HCT116 (cell line): ENCODE measurements at regions not wholly inside any gene's neighbourhood (a gene's known extent, or its start where the extent isn't known, plus 50 kb on each side); places are given as distances from the start of the nearest gene placed in this dataset.
"Not testable (repeated sequence)": the region's sequence is repeated elsewhere in the genome, so short reads cannot be mapped to it uniquely, and the experiment has no call there.

Experiments
- ATAC-seq: fragments of 200-7000 bp; cut with Tn5 transposase; 2 replicates; pipeline ENCODE4 v1.9.1; 2020; ENCODE audit warnings: mild to moderate bottlenecking, moderate library complexity
- BruUV-seq: library from RNA; stranded (reverse); fragments of 400-500 nt; replicated peaks from 2 replicates; lab custom pipeline; 2021; lab: Mats Ljungman, UMichigan
- CTCF ChIA-PET: fragments of 300-600 bp; sonication (Branson Sonifier 250); formaldehyde crosslinking; loops from one replicate; lab custom pipeline; 2021; ENCODE audit warnings: antibody characterized with exemption; lab: Charles Lee
- POLR2A ChIA-PET: fragments of 300-600, 350-600 bp; sonication (Branson Sonifier 250); formaldehyde crosslinking; loops from one replicate; lab custom pipeline; 2021; ENCODE audit warnings: antibody characterized with exemption; lab: Charles Lee
- RAD21 ChIA-PET, 2 experiments: fragments of 300-600 bp; sonication (Branson Sonifier 250); formaldehyde crosslinking; loops; one replicate each; lab custom pipeline; 2023; ENCODE audit warnings: low total read pairs in 2 of 2; ENCODE audit not compliant: uncharacterized antibody in 2 of 2, unreplicated experiment in 2 of 2, low non-redundant PET in 1 of 2; lab: Charles Lee
- DNase-seq: peaks from one replicate; pipeline ENCODE4 v3.0.0-alpha.2; 2010; ENCODE audit warnings: low read depth, low spot score
- H2AFZ ChIP-seq: fragments of 200-600 bp; shearing (Covaris generic), sonication (generic); 2 replicates; pipeline ENCODE4 v1.6.1; 2017; ENCODE audit warnings: low read depth, mixed run types, mixed read lengths, antibody characterized with exemption, low read length; ENCODE audit not compliant: poor library complexity, severe bottlenecking
- H3K27ac ChIP-seq: 2 replicates; pipeline ENCODE4 v1.5.1; 2012; ENCODE audit warnings: low read depth, low read length
- H3K27me3 ChIP-seq: fragments of 200-600 bp; sonication (generic); 2 replicates; pipeline ENCODE4 v1.6.1; 2016; ENCODE audit warnings: mixed run types, low read length, mixed read lengths; ENCODE audit not compliant: insufficient read depth
- H3K36me3 ChIP-seq, 2 experiments: fragments of 200-500 bp in 1 of 2; fragments of 200-600 bp in 1 of 2; sonication (Bioruptor generic) in 1 of 2; sonication (generic) in 1 of 2; 2 replicates each; pipeline versions ENCODE4 v1.5.1 to v1.6.1; 2014 to 2016; ENCODE audit warnings: low read length in 2 of 2, inconsistent platforms in 1 of 2, mixed read lengths in 1 of 2, mixed run types in 1 of 2; ENCODE audit not compliant: insufficient read depth in 2 of 2, control insufficient read depth in 1 of 2
- H3K4me1 ChIP-seq, 2 experiments: fragments of 200-600 bp in 1 of 2; sonication (generic) in 1 of 2; 2 replicates each; pipeline versions ENCODE4 v1.5.1 to v1.6.1; 2012 to 2017; ENCODE audit warnings: low read length in 2 of 2, inconsistent platforms in 1 of 2, mild to moderate bottlenecking in 1 of 2, mixed read lengths in 1 of 2, mixed run types in 1 of 2, moderate library complexity in 1 of 2; ENCODE audit not compliant: insufficient read depth in 2 of 2, control insufficient read depth in 1 of 2
- H3K4me2 ChIP-seq: fragments of 200-600 bp; sonication (generic); 2 replicates; pipeline ENCODE4 v1.6.1; 2017; ENCODE audit warnings: mixed run types, low read length, mixed read lengths
- H3K4me3 ChIP-seq, 2 experiments: fragments of 200-600 bp in 1 of 2; sonication (generic) in 1 of 2; replicated peaks in 1 of 2; 2 replicates each; pipeline ENCODE4 v1.5.1; 2011 to 2016; ENCODE audit warnings: low read length in 2 of 2, control low read depth in 1 of 2, low read depth in 1 of 2, mild to moderate bottlenecking in 1 of 2, mixed read lengths in 1 of 2, mixed run types in 1 of 2
- H3K79me2 ChIP-seq: fragments of 200-600 bp; sonication (generic); 2 replicates; pipeline ENCODE4 v1.6.1; 2017; ENCODE audit warnings: mild to moderate bottlenecking, mixed run types, low read length, moderate library complexity, mixed read lengths; ENCODE audit not compliant: insufficient read depth
- H3K9ac ChIP-seq: fragments of 200-600 bp; sonication (generic); 2 replicates; pipeline ENCODE4 v1.6.1; 2016; ENCODE audit warnings: low read length, mixed read lengths
- H3K9me2 ChIP-seq: fragments of 200-600 bp; sonication (generic), shearing (Covaris generic); 2 replicates; pipeline ENCODE4 v1.6.1; 2017; ENCODE audit warnings: mixed run types, mild to moderate bottlenecking, moderate library complexity; ENCODE audit not compliant: insufficient read depth
- H3K9me3 ChIP-seq, 2 experiments: fragments of 200-500 bp in 1 of 2; fragments of 200-600 bp in 1 of 2; sonication (Bioruptor generic) in 1 of 2; sonication (generic) in 1 of 2; 2 replicates each; pipeline ENCODE4 v1.6.1; 2014 to 2017; ENCODE audit warnings: low read length in 2 of 2, mixed read lengths in 2 of 2, inconsistent platforms in 1 of 2, low read depth in 1 of 2, mild to moderate bottlenecking in 1 of 2, mixed run types in 1 of 2, moderate library complexity in 1 of 2; ENCODE audit not compliant: control insufficient read depth in 1 of 2, insufficient read depth in 1 of 2
- H4K20me1 ChIP-seq: fragments of 200-600 bp; sonication (generic), shearing (Covaris generic); 2 replicates; pipeline ENCODE4 v1.6.1; 2017; ENCODE audit warnings: mixed run types, mild to moderate bottlenecking, moderate library complexity; ENCODE audit not compliant: insufficient read depth
- ATF3 ChIP-seq: IDR thresholded peaks from 2 replicates; pipeline ENCODE4 v1.6.1; 2012
- CBX3 ChIP-seq: IDR thresholded peaks from 2 replicates; pipeline ENCODE4 v1.6.1; 2012; ENCODE audit warnings: low read depth
- ELF1 ChIP-seq: IDR thresholded peaks from 2 replicates; pipeline ENCODE4 v1.6.1; 2012; ENCODE audit warnings: low read depth, borderline replicate concordance
- EZH2phosphoT487 ChIP-seq: fragments of 200-600 bp; IDR thresholded peaks from 2 replicates; pipeline ENCODE4 v1.6.1; 2018; ENCODE audit warnings: antibody characterized with exemption, borderline replicate concordance
- POLR2AphosphoS5 ChIP-seq: IDR thresholded peaks from 2 replicates; pipeline ENCODE4 v1.6.1; 2011; ENCODE audit warnings: mild to moderate bottlenecking, low read depth, low read length, moderate library complexity
- SP1 ChIP-seq: IDR thresholded peaks from 2 replicates; pipeline ENCODE4 v1.6.1; 2012; ENCODE audit warnings: low read depth
- intact Hi-C: fragments of 100-400 bp; cut with micrococcal nuclease; formaldehyde crosslinking; loops from 2 replicates; pipeline ENCODE4 v1.10.0; 2022

- BruUV-seq = no TSS peak
- no peaks in the 10 kb centered on the region for H3K36me3 ChIP-seq
- no peaks in the 10 kb centered on the region for H3K27me3 ChIP-seq
- ATAC-seq (no peak), DNase-seq (no peak)
- CTCF ChIA-PET = no interaction called here
- no peak for TF ChIP-seq CBX3
- no peak for TF ChIP-seq POLR2AphosphoS5
- TF ChIP-seq ELF1 = no peak
- TF ChIP-seq EZH2phosphoT487 = no peak
- no peaks in the 10 kb centered on the region for H3K9me3 ChIP-seq
- H2AFZ ChIP-seq = no peak overlapping the region
- no peaks in the 10 kb centered on the region for H3K79me2 ChIP-seq
- POLR2A ChIA-PET = no interaction called here
- H3K4me3 ChIP-seq = no peak overlapping the region
- no peaks in the 10 kb centered on the region for H4K20me1 ChIP-seq
- RAD21 ChIA-PET = no interaction called here
- no peak overlapping the region for H3K4me2 ChIP-seq
- H3K9me2 ChIP-seq = no peaks in the 10 kb centered on the region
- no peak overlapping the region for H3K9ac ChIP-seq
- intact Hi-C loops = no loop called here
- H3K4me1 ChIP-seq = no peaks in the 10 kb centered on the region
- no peak overlapping the region for H3K27ac ChIP-seq
These were observed 1034.8 kb upstream of the SPRY2 start for GRCh38 chr13:81375709-81376108.

- DNase-seq, CTCF ChIA-PET, H3K4me1 ChIP-seq, H4K20me1 ChIP-seq, RAD21 ChIA-PET, POLR2A ChIA-PET, intact Hi-C loops, H3K79me2 ChIP-seq, H3K9ac ChIP-seq, H3K9me3 ChIP-seq, H3K9me2 ChIP-seq, H3K27me3 ChIP-seq, ATAC-seq, H2AFZ ChIP-seq, H3K4me3 ChIP-seq, BruUV-seq, H3K4me2 ChIP-seq, H3K27ac ChIP-seq, H3K36me3 ChIP-seq: not testable (repeated sequence)
These were observed 1021.8 kb upstream of the SPRY2 start for GRCh38 chr13:81362711-81363110.

GRCh38 chr13:81350056-81350455 lies 1009.1 kb upstream of the SPRY2 start:
- Histone ChIP-seq H3K9me2 (no peaks in the 10 kb centered on the region), H4K20me1 (no peaks in the 10 kb centered on the region), H2AFZ (no peak overlapping the region), H3K79me2 (no peaks in the 10 kb centered on the region), H3K9ac (no peak overlapping the region), H3K4me3 (no peak overlapping the region), H3K4me1 (no peaks in the 10 kb centered on the region), H3K4me2 (no peak overlapping the region), H3K27ac (no peak overlapping the region), H3K36me3 (no peaks in the 10 kb centered on the region), H3K27me3 (no peaks in the 10 kb centered on the region), H3K9me3 (no peaks in the 10 kb centered on the region)
- CTCF ChIA-PET = no interaction called here
- no TSS peak for BruUV-seq
- DNase-seq (no peak), ATAC-seq (no peak)
- POLR2A ChIA-PET = no interaction called here
- RAD21 ChIA-PET = no interaction called here
- TF ChIP-seq SP1 (no peak), ATF3 (no peak), POLR2AphosphoS5 (no peak), ELF1 (no peak)
- intact Hi-C loops = no loop called here

- H3K27me3 ChIP-seq, H4K20me1 ChIP-seq, H3K4me2 ChIP-seq, DNase-seq, RAD21 ChIA-PET, H3K9me3 ChIP-seq, BruUV-seq, ATAC-seq, H3K4me3 ChIP-seq, CTCF ChIA-PET, H3K27ac ChIP-seq, H3K9ac ChIP-seq, H2AFZ ChIP-seq, H3K4me1 ChIP-seq, H3K36me3 ChIP-seq, POLR2A ChIA-PET, H3K79me2 ChIP-seq, H3K9me2 ChIP-seq, intact Hi-C loops: not testable (repeated sequence)
These were observed 999.5 kb upstream of the SPRY2 start for GRCh38 chr13:81340118-81341069.
